Stomach (tissue), 8 donors: ENCODE measurements at regions not wholly inside any gene's neighbourhood (a gene's known extent, or its start where the extent isn't known, plus 50 kb on each side); places are given as distances from the start of the nearest gene placed in this dataset.

Experiments
- DNase-seq, 2 donors: peaks; one replicate each; pipeline versions ENCODE4 v3.0.0 to v3.0.0-alpha.2; 2013 to 2019
- H3K27ac ChIP-seq, 5 donors: fragments of 200-600 bp in 4 of 5; sonication (generic) in 4 of 5; one replicate each; pipeline ENCODE4 v1.5.1; 2013 to 2019; ENCODE audit warnings: mild to moderate bottlenecking in 1 of 5, moderate library complexity in 1 of 5
- H3K27me3 ChIP-seq, 3 donors: fragments of 200-600 bp; sonication (generic); one replicate each; pipeline ENCODE4 v1.5.1; 2017 to 2019; ENCODE audit warnings: mixed run types in 1 of 3
- H3K36me3 ChIP-seq, 4 donors: fragments of 200-600 bp; sonication (generic); 1 replicate in 3 of 4; 2 replicates in 1 of 4; pipeline ENCODE4 v1.5.1; 2016 to 2019
- H3K4me1 ChIP-seq, 4 donors: fragments of 200-600 bp; sonication (generic); one replicate each; pipeline ENCODE4 v1.5.1; 2016 to 2019
- H3K4me3 ChIP-seq, 4 donors: fragments of 200-600 bp; sonication (generic) in 3 of 4; one replicate each; pipeline ENCODE4 v1.5.1; 2016 to 2019; ENCODE audit warnings: mild to moderate bottlenecking in 1 of 4
- H3K9me3 ChIP-seq, 4 donors: fragments of 200-600 bp; sonication (generic); one replicate each; pipeline ENCODE4 v1.5.1; 2016 to 2019
- EP300 ChIP-seq: sonication (generic); formaldehyde crosslinking; IDR thresholded peaks from one replicate; pipeline ENCODE4 v1.6.1; 2017; ENCODE audit warnings: antibody characterized with exemption
- POLR2A ChIP-seq, 4 donors: fragments of 450-650 bp; IDR thresholded peaks; one replicate each; pipeline ENCODE4 v1.6.1; 2016; ENCODE audit warnings: antibody characterized with exemption in 4 of 4, control low read depth in 2 of 4, mild to moderate bottlenecking in 1 of 4, moderate library complexity in 1 of 4
- POLR2AphosphoS5 ChIP-seq, 3 donors: sonication (generic); formaldehyde crosslinking; IDR thresholded peaks; one replicate each; pipeline ENCODE4 v1.6.1; 2016; ENCODE audit warnings: antibody characterized with exemption in 3 of 3
- WGBS, 5 donors: extraction: QIAGEN DNeasy Blood & Tissue Kit in 3 of 5; methylation state at CpG; one replicate each; pipeline versions ENCODE4 v1.1.5 to v1.1.7; 2013 to 2018; 5-methylcytosine and 5-hydroxymethylcytosine counted together
- intact Hi-C: fragments of 100-400 bp; cut with DNase I; formaldehyde crosslinking; loops from one replicate; pipeline ENCODE4 v1.15.1; 2023; ENCODE audit warnings: low total_unique reads
- TF ChIP-seq, protein P1 (sequence below), 7 experiments: fragments of 450-650 bp in 4 of 7; fragments of 200-600 bp in 3 of 7; sonication (generic) in 3 of 7; IDR thresholded peaks; one replicate each; pipeline ENCODE4 v1.5.1; 2016 to 2019; ENCODE audit warnings: antibody characterized with exemption in 7 of 7, control low read depth in 2 of 7, mild to moderate bottlenecking in 1 of 7
- donor health status: healthy with polysubstance abuse.
- donor health status: Bipolar disorder and iron deficiency.
- donor health status: healthy.

DNA sequence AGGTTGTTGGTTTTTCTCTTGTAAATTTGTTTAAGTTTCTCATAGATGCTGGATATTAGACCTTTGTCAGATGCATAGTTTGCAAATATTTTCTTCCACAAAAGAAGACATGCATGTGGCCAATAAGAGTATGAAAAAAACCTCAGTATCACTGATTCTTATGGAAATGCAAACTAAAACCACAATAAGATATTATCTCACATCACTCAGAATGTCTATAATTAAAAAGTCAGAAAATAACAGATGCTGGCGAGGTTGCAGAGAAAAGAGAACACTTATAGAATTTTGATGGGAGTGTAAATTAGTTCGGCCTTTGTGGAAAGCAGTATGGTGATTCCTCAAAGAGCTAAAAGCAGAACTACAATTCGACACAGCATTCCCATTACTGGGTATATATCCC lies 1355.6 kb downstream of the FAM133A start:
- TF ChIP-seq POLR2AphosphoS5 (IDR thresholded peaks at IDR 0.05) (no peak), POLR2A (IDR thresholded peaks at IDR 0.05) (no peak), EP300 (no peak)
- TF ChIP-seq, protein P1, sequence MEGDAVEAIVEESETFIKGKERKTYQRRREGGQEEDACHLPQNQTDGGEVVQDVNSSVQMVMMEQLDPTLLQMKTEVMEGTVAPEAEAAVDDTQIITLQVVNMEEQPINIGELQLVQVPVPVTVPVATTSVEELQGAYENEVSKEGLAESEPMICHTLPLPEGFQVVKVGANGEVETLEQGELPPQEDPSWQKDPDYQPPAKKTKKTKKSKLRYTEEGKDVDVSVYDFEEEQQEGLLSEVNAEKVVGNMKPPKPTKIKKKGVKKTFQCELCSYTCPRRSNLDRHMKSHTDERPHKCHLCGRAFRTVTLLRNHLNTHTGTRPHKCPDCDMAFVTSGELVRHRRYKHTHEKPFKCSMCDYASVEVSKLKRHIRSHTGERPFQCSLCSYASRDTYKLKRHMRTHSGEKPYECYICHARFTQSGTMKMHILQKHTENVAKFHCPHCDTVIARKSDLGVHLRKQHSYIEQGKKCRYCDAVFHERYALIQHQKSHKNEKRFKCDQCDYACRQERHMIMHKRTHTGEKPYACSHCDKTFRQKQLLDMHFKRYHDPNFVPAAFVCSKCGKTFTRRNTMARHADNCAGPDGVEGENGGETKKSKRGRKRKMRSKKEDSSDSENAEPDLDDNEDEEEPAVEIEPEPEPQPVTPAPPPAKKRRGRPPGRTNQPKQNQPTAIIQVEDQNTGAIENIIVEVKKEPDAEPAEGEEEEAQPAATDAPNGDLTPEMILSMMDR (IDR thresholded peaks at IDR 0.05): no peak
- intact Hi-C loops: no loop called here
- H3K27ac ChIP-seq: no peak overlapping the region
- H3K27me3 ChIP-seq: no peaks in the 10 kb centered on the region
- H3K4me3 ChIP-seq: no peak overlapping the region
- H3K4me1 ChIP-seq: no peaks in the 10 kb centered on the region
- no peak for DNase-seq
- no peaks in the 10 kb centered on the region for H3K9me3 ChIP-seq
- 40 to 59% (median 48%) methylated on average over 3 of the region's 3 CpGs for WGBS, 5 donors
- H3K36me3 ChIP-seq: no peaks in the 10 kb centered on the region

DNA sequence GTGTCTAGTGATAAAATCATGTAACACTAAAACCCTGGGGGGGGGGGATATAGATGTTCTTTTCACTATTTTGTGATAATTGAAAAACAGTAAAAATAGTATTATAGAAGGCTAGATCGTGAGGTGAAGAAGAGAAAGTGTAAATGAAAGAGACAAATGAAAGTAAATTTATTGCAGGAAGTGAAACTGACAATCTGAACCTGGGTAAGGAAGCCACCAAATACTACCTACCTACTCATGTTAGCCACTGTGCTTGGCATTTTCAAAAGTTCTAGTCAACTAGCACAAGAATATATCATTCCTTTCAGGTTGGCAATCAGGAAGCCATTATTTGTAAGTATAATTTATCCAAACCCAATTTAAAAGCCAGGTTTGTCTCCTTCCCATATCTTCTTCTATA lies 1366.1 kb downstream of the FAM133A start:
- intact Hi-C loops: no loop called here
- no peaks in the 10 kb centered on the region for H3K4me1 ChIP-seq
- TF ChIP-seq, protein P1 (IDR thresholded peaks at IDR 0.05): no peak
- TF ChIP-seq POLR2A (IDR thresholded peaks at IDR 0.05) (no peak), EP300 (no peak), POLR2AphosphoS5 (IDR thresholded peaks at IDR 0.05) (no peak)
- no peaks in the 10 kb centered on the region for H3K36me3 ChIP-seq
- H3K9me3 ChIP-seq: peaks cover 0 to 3% (median 0%) of the 10 kb centered on the region in 4 donors
- H3K27ac ChIP-seq: no peak overlapping the region
- H3K27me3 ChIP-seq: no peaks in the 10 kb centered on the region
- no peak for DNase-seq
- H3K4me3 ChIP-seq: no peak overlapping the region
- WGBS, 5 donors: 33 to 65% (median 52%) methylated on average over 1 of the region's 1 CpG

DNA sequence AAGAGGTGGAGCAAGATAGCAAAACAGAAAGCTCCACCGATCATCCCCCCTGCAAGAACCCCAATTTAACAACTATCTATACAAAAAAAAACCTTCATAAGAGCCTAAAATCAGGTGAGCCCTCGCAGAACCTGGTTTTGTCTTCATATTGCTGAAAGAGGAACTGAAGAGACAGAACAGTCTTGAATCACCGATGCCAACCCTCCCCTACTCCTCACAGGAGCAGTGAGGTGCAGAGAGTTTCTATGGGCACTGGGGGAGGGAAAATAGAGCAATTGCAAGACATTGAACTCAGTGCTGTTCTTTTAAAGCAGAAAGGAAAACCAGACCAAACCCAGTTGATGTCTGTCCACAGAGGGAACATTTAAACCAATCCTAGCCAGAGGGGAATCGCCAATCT lies 1370.3 kb downstream of the FAM133A start:
- no peaks in the 10 kb centered on the region for H3K36me3 ChIP-seq
- no peak overlapping the region for H3K4me3 ChIP-seq
- TF ChIP-seq POLR2AphosphoS5 (IDR thresholded peaks at IDR 0.05) (no peak), EP300 (no peak), POLR2A (IDR thresholded peaks at IDR 0.05) (no peak)
- TF ChIP-seq, protein P1 (IDR thresholded peaks at IDR 0.05): no peak
- no peaks in the 10 kb centered on the region for H3K4me1 ChIP-seq
- no peaks in the 10 kb centered on the region for H3K27me3 ChIP-seq
- intact Hi-C loops: no loop called here
- no peak overlapping the region for H3K27ac ChIP-seq
- WGBS, 5 donors: 68 to 90% (median 74%) methylated on average over 4 of the region's 4 CpGs
- DNase-seq: no peak
- H3K9me3 ChIP-seq: no peaks in the 10 kb centered on the region

DNA sequence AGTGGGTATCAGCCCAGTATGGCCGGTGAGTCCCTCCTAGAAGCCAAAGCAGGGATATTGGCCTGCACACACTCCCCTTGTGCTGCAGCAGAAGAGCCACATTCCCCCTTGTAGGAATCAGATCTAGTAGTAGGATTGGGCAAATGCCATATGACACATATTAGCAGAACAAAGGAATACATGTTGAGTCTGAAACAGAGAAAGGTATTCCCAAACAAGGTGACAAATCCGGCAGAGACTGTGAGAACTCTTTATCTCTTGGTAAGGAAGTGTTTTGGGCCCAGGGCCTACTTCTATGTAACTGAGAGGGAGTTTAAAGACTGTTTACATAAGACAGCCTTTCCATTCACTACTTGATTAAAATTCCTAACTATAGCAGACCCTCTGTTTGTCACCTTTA lies 1382.0 kb downstream of the FAM133A start:
- H3K4me3 ChIP-seq: no peak overlapping the region
- no peaks in the 10 kb centered on the region for H3K4me1 ChIP-seq
- no peak overlapping the region for H3K27ac ChIP-seq
- no peak for DNase-seq
- TF ChIP-seq, protein P1 (IDR thresholded peaks at IDR 0.05): no peak
- TF ChIP-seq POLR2AphosphoS5 (IDR thresholded peaks at IDR 0.05) (no peak), POLR2A (IDR thresholded peaks at IDR 0.05) (no peak), EP300 (no peak)
- intact Hi-C loops: no loop called here
- WGBS, 5 donors: 55 to 79% (median 62%) methylated on average over 2 of the region's 2 CpGs
- H3K27me3 ChIP-seq: no peaks in the 10 kb centered on the region
- no peaks in the 10 kb centered on the region for H3K36me3 ChIP-seq
- H3K9me3 ChIP-seq: no peaks in the 10 kb centered on the region
